RWPE2 (cell line): ENCODE measurements at regions not wholly inside any gene's neighbourhood (a gene's known extent, or its start where the extent isn't known, plus 50 kb on each side); places are given as distances from the start of the nearest gene placed in this dataset.
"Not testable (repeated sequence)": the region's sequence is repeated elsewhere in the genome, so short reads cannot be mapped to it uniquely, and the experiment has no call there.

Experiments
- ATAC-seq: fragments of 200-7000 bp; cut with Tn5 transposase; 3 replicates; pipeline ENCODE4 v1.9.1; 2021; ENCODE audit warnings: low read depth
- DNase-seq: peaks from one replicate; pipeline ENCODE4 v3.0.0-alpha.2; 2020; ENCODE audit warnings: low spot score
- H3K27ac ChIP-seq: fragments of 450-650 bp; 2 replicates; pipeline ENCODE4 v1.5.1; 2017; ENCODE audit warnings: mild to moderate bottlenecking; ENCODE audit not compliant: poor library complexity, severe bottlenecking
- H3K27me3 ChIP-seq: fragments of 250-450 bp; sonication (Bioruptor Pico); 2 replicates; pipeline ENCODE4 v1.5.1; 2021; ENCODE audit warnings: mild to moderate bottlenecking, moderate library complexity; ENCODE audit not compliant: insufficient read depth, poor library complexity, severe bottlenecking
- H3K36me3 ChIP-seq: fragments of 250-450 bp; sonication (Bioruptor Pico); 2 replicates; pipeline ENCODE4 v1.5.1; 2020; ENCODE audit warnings: low read depth, mild to moderate bottlenecking, moderate library complexity
- H3K4me1 ChIP-seq: fragments of 250-450 bp; sonication (Bioruptor Pico); 2 replicates; pipeline ENCODE4 v1.5.1; 2021; ENCODE audit warnings: mild to moderate bottlenecking, moderate library complexity; ENCODE audit not compliant: insufficient read depth, poor library complexity, severe bottlenecking
- H3K4me3 ChIP-seq: fragments of 250-450 bp; sonication (Bioruptor Pico); 2 replicates; pipeline ENCODE4 v1.5.1; 2021; ENCODE audit warnings: mild to moderate bottlenecking, moderate library complexity; ENCODE audit not compliant: severe bottlenecking
- H3K9me3 ChIP-seq: fragments of 250-450 bp; sonication (Bioruptor Pico); 2 replicates; pipeline ENCODE4 v1.5.1; 2021; ENCODE audit warnings: mild to moderate bottlenecking, moderate library complexity; ENCODE audit not compliant: severe bottlenecking
- CTCF ChIP-seq: fragments of 450-650 bp; IDR thresholded peaks from one replicate; pipeline ENCODE4 v1.5.1; 2017; ENCODE audit warnings: mild to moderate bottlenecking, moderate library complexity; ENCODE audit not compliant: poor library complexity, severe bottlenecking

- not testable (repeated sequence) for H3K4me3 ChIP-seq, H3K27me3 ChIP-seq, ATAC-seq, H3K4me1 ChIP-seq, H3K27ac ChIP-seq, H3K9me3 ChIP-seq, H3K36me3 ChIP-seq, DNase-seq
Observed at GRCh38 chr3:130201272-130201671, 119.6 kb downstream of the ALG1L2 start.

DNA sequence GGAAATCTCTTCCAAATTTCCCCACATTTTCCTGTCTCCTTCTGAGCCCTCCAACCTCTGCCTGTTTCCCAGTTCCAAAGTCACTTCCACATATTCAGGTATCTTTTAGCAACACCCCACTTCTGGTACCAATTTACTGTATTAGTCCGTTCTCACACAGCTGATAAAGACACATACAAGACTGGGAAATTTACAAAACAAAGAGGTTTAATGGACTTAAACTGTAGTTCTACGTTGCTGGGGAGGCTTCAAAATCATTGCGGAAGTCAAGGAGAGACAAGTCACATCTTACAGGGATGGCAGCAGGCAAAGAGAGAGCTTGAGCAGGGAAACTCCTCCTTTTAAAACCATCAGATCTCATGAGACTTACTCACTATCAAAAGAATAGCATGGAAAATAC is 122.0 kb downstream of the ALG1L2 start:
- not testable (repeated sequence) for H3K4me1 ChIP-seq, H3K27me3 ChIP-seq, H3K4me3 ChIP-seq, H3K36me3 ChIP-seq, H3K9me3 ChIP-seq, ATAC-seq, H3K27ac ChIP-seq, DNase-seq

- Histone ChIP-seq H3K27ac (no peak overlapping the region), H3K9me3 (no peaks in the 10 kb centered on the region), H3K36me3 (no peaks in the 10 kb centered on the region), H3K27me3 (peaks cover 21% of the 10 kb centered on the region), H3K4me3 (no peak overlapping the region), H3K4me1 (no peaks in the 10 kb centered on the region)
- no peak for TF ChIP-seq CTCF
- ATAC-seq: no peak
- DNase-seq: no peak
Observed at GRCh38 chr3:130227540-130227939, 117.9 kb upstream of the COL6A5 start.

DNA sequence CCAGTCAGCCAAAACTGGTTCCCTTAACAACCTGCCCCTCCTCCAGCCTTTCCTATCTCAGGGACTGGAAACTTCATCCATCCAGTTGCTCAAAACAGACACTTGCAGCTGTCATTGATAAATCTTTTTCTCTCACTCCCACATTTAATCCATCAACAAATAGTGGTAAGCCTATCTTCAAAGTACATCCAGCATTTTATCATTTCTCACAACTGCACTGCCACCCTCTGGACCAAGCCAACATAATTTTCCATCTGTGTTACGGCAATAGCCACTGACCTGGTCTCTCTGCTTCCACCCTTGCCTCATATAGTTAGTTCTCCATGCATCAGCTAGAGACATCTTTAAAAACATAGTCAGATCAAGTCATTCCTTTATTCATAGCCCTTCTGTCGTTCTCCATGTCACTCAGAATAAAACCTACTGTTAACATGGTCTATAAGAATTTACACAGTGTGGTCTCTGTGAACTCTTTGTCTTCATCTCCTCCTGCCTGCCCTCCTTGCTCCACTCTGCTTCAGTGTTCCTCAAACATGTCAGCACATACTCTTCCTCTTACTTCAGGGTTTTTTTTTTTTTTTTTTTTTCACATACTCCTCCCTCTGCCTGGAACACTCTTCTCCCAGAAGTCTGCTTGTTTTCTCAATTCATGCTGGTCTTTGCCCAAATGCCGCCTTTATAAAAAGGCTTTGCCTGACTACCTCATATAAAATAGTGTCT is 102.5 kb upstream of the COL6A5 start:
- DNase-seq (no peak), ATAC-seq (peak; percentile 49; the same call in 1 of the 3 replicates)
- H3K4me3 ChIP-seq: no peak overlapping the region
- H3K4me1 ChIP-seq: no peaks in the 10 kb centered on the region
- no peak overlapping the region for H3K27ac ChIP-seq
- H3K36me3 ChIP-seq: no peaks in the 10 kb centered on the region
- H3K9me3 ChIP-seq: no peaks in the 10 kb centered on the region
- TF ChIP-seq CTCF: peak; percentile 4
- no peaks in the 10 kb centered on the region for H3K27me3 ChIP-seq

- DNase-seq (no peak), ATAC-seq (no peak)
- Histone ChIP-seq H3K9me3 (no peaks in the 10 kb centered on the region), H3K4me3 (no peak overlapping the region), H3K27me3 (no peaks in the 10 kb centered on the region), H3K36me3 (no peaks in the 10 kb centered on the region), H3K4me1 (no peaks in the 10 kb centered on the region), H3K27ac (no peak overlapping the region)
- no peak for TF ChIP-seq CTCF
Observed at GRCh38 chr3:130243808-130244207, 101.7 kb upstream of the COL6A5 start.

DNA sequence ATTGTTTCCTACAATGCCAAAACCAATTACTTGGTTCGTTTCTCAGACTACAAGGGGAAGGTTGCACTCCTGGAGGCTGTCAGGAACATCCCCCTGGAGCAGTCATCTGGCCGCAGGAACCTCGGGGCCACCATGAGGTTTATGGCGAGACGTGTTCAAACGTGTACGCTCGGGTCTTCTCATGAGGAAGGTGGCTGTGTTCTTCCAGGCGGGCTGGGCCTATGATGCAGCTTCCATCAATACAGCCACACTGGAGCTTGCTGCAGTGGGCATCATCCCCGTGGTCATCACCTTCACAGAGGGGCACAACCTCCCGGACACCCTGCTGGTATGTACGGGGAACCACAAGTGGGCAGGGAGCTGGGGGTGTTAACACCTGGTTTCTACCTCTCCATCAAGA is 94.5 kb upstream of the COL6A5 start:
- Histone ChIP-seq H3K9me3 (no peaks in the 10 kb centered on the region), H3K27ac (no peak overlapping the region), H3K36me3 (no peaks in the 10 kb centered on the region), H3K4me1 (no peaks in the 10 kb centered on the region), H3K4me3 (no peak overlapping the region), H3K27me3 (peaks cover 4% of the 10 kb centered on the region)
- DNase-seq (peak; percentile 45), ATAC-seq (no peak)
- no peak for TF ChIP-seq CTCF
